ENCODE measurements at regions not wholly inside any gene's neighbourhood (a gene's known extent, or its start where the extent isn't known, plus 50 kb on each side); places are given as distances from the start of the nearest gene placed in this dataset.

GRCh38 chr13:104920091-104920490 is 1615.4 kb downstream of the EFNB2 start:
- Histone ChIP-seq H3K9ac (ENCODE audit: insufficient read length) (no peak overlapping the region), H3K27ac (no peak overlapping the region), H3K9me3 (ENCODE audit: low read depth, low read length) (no peaks in the 10 kb centered on the region), H3K36me3 (ENCODE audit: insufficient read depth, low read length) (no peaks in the 10 kb centered on the region), H3K4me3 (no peak overlapping the region)
- no peak for DNase-seq (ENCODE audit: low read depth, low spot score)
- TF ChIP-seq EZH2 (IDR thresholded peaks at IDR 0.05) (no peak), FOXP2 (optimal IDR thresholded peaks at IDR 0.05; ENCODE audit: control extremely low read depth, extremely low read length, insufficient read depth) (no peak), POLR2AphosphoS5 (IDR thresholded peaks at IDR 0.05; ENCODE audit: borderline replicate concordance, low read depth, low read length) (no peak)

- TF ChIP-seq POLR2AphosphoS5 (IDR thresholded peaks at IDR 0.05; ENCODE audit: borderline replicate concordance, low read depth, low read length) (no peak), EZH2 (IDR thresholded peaks at IDR 0.05) (no peak), FOXP2 (optimal IDR thresholded peaks at IDR 0.05; ENCODE audit: control extremely low read depth, extremely low read length, insufficient read depth) (no peak)
- H3K9me3 ChIP-seq (ENCODE audit: low read depth, low read length), result no peaks in the 10 kb centered on the region
- no peak overlapping the region for H3K9ac ChIP-seq (ENCODE audit: insufficient read length)
- no peak overlapping the region for H3K27ac ChIP-seq
- DNase-seq (ENCODE audit: low read depth, low spot score), result no peak
- H3K4me3 ChIP-seq, result no peak overlapping the region
- H3K36me3 ChIP-seq (ENCODE audit: insufficient read depth, low read length), result no peaks in the 10 kb centered on the region
Observed at GRCh38 chr13:104900191-104900817, 1635.2 kb downstream of the EFNB2 start.

GRCh38 chr13:104898484-104898883 is 1637.0 kb downstream of the EFNB2 start:
- H3K36me3 ChIP-seq (ENCODE audit: insufficient read depth, low read length), result no peaks in the 10 kb centered on the region
- no peak overlapping the region for H3K4me3 ChIP-seq
- no peak overlapping the region for H3K9ac ChIP-seq (ENCODE audit: insufficient read length)
- DNase-seq (ENCODE audit: low read depth, low spot score), result no peak
- TF ChIP-seq EZH2 (IDR thresholded peaks at IDR 0.05) (no peak), FOXP2 (optimal IDR thresholded peaks at IDR 0.05; ENCODE audit: control extremely low read depth, extremely low read length, insufficient read depth) (no peak), POLR2AphosphoS5 (IDR thresholded peaks at IDR 0.05; ENCODE audit: borderline replicate concordance, low read depth, low read length) (no peak)
- H3K27ac ChIP-seq, result no peak overlapping the region
- no peaks in the 10 kb centered on the region for H3K9me3 ChIP-seq (ENCODE audit: low read depth, low read length)

DNA sequence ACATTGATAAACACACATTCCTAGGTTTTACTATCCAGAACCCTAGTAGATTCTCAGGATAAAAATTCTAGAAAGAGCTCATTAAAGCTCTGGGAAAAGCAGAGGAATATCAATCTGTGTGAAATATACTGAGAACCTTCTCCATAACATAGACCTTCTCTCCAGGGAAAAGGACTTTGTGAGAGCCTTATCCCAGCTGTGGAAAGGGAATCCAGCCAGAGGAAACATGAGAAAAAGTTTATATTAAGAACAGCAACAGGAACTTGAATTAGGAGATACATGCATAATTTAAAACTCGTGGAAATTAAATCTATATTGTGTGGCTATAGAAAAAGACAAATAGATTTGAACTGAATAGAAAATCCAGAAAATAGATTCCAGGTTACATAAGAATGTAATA is 1639.9 kb downstream of the EFNB2 start:
- Histone ChIP-seq H3K9me3 (ENCODE audit: low read depth, low read length) (no peaks in the 10 kb centered on the region), H3K9ac (ENCODE audit: insufficient read length) (no peak overlapping the region), H3K36me3 (ENCODE audit: insufficient read depth, low read length) (no peaks in the 10 kb centered on the region), H3K4me3 (no peak overlapping the region), H3K27ac (no peak overlapping the region)
- DNase-seq (ENCODE audit: low read depth, low spot score), result no peak
- TF ChIP-seq FOXP2 (optimal IDR thresholded peaks at IDR 0.05; ENCODE audit: control extremely low read depth, extremely low read length, insufficient read depth) (no peak), EZH2 (IDR thresholded peaks at IDR 0.05) (no peak), POLR2AphosphoS5 (IDR thresholded peaks at IDR 0.05; ENCODE audit: borderline replicate concordance, low read depth, low read length) (no peak)

DNA sequence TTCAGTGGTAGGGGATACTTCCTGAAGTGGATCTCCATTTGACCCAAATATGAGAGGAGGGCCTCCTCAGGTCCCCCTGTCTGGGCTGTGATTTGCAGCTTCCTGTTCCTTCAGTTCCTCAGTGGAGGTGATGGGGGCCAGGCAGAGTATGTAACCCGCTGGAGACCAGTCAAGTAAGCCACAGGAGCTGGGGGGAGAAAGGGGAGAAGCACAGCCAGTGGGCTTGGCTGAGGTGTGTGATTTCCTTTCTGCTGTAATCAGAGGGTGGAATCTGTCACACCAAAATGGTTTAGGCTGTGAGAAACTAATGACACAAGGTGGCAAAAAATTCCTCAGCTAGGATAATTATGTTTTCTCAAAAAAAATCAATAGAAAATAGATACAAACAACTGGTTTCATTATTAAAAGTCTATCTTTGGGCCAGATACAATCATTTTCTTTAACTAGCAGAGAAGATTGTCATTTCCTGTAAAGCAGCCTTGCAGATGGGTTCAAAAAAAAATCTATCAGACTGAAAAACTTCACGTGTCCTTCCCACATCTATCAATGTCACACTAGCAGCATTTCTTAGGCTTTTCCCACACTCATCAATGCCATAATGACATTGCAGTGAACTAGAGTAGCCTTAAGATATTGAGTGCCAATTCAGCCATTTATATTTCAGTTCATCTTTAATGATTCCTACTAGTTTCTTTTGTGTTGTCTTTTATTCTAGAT is 1660.3 kb downstream of the EFNB2 start:
- no peaks in the 10 kb centered on the region for H3K9me3 ChIP-seq (ENCODE audit: low read depth, low read length)
- no peaks in the 10 kb centered on the region for H3K36me3 ChIP-seq (ENCODE audit: insufficient read depth, low read length)
- H3K4me3 ChIP-seq, result no peak overlapping the region
- H3K9ac ChIP-seq (ENCODE audit: insufficient read length), result no peak overlapping the region
- TF ChIP-seq POLR2AphosphoS5 (IDR thresholded peaks at IDR 0.05; ENCODE audit: borderline replicate concordance, low read depth, low read length) (no peak), FOXP2 (optimal IDR thresholded peaks at IDR 0.05; ENCODE audit: control extremely low read depth, extremely low read length, insufficient read depth) (no peak), EZH2 (IDR thresholded peaks at IDR 0.05) (no peak)
- no peak overlapping the region for H3K27ac ChIP-seq
- DNase-seq (ENCODE audit: low read depth, low spot score), result no peak

- TF ChIP-seq FOXP2 (optimal IDR thresholded peaks at IDR 0.05; ENCODE audit: control extremely low read depth, extremely low read length, insufficient read depth) (no peak), POLR2AphosphoS5 (IDR thresholded peaks at IDR 0.05; ENCODE audit: borderline replicate concordance, low read depth, low read length) (no peak), EZH2 (IDR thresholded peaks at IDR 0.05) (no peak)
- Histone ChIP-seq H3K9ac (ENCODE audit: insufficient read length) (no peak overlapping the region), H3K9me3 (ENCODE audit: low read depth, low read length) (no peaks in the 10 kb centered on the region), H3K36me3 (ENCODE audit: insufficient read depth, low read length) (no peaks in the 10 kb centered on the region), H3K27ac (no peak overlapping the region), H3K4me3 (no peak overlapping the region)
- no peak for DNase-seq (ENCODE audit: low read depth, low spot score)
Observed at GRCh38 chr13:104872153-104872552, 1663.3 kb downstream of the EFNB2 start.

DNA sequence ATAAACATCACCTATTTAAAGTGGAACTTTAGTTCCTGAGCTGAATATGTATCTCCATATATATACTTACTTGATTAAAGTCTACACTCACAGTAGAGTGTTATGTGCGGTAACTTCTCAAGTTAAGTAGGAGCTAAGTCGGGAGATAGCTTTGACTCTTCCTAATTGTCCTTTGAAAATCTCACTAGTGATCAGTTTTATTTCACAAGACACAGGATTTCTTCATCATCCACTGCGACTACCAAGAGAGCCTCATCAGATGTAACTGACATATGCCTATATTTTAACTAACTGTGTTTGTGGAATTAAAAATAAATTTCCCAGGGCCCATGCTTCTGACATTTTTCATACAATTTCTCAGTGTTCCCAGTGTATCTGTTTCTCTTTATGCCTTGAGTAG is 1664.0 kb downstream of the EFNB2 start:
- no peaks in the 10 kb centered on the region for H3K9me3 ChIP-seq (ENCODE audit: low read depth, low read length)
- no peaks in the 10 kb centered on the region for H3K36me3 ChIP-seq (ENCODE audit: insufficient read depth, low read length)
- H3K4me3 ChIP-seq, result no peak overlapping the region
- TF ChIP-seq POLR2AphosphoS5 (IDR thresholded peaks at IDR 0.05; ENCODE audit: borderline replicate concordance, low read depth, low read length) (no peak), EZH2 (IDR thresholded peaks at IDR 0.05) (no peak), FOXP2 (optimal IDR thresholded peaks at IDR 0.05; ENCODE audit: control extremely low read depth, extremely low read length, insufficient read depth) (no peak)
- H3K9ac ChIP-seq (ENCODE audit: insufficient read length), result no peak overlapping the region
- DNase-seq (ENCODE audit: low read depth, low spot score), result no peak
- no peak overlapping the region for H3K27ac ChIP-seq

GRCh38 chr13:104869501-104869900 is 1666.0 kb downstream of the EFNB2 start:
- Histone ChIP-seq H3K9me3 (ENCODE audit: low read depth, low read length) (no peaks in the 10 kb centered on the region), H3K27ac (no peak overlapping the region)

More at GRCh38 chr13:104869501-104869900, 1666.0 kb downstream of the EFNB2 start:
- H3K4me3 ChIP-seq, result no peak overlapping the region
- no peaks in the 10 kb centered on the region for H3K36me3 ChIP-seq (ENCODE audit: insufficient read depth, low read length)
- H3K9ac ChIP-seq (ENCODE audit: insufficient read length), result no peak overlapping the region
- no peak for TF ChIP-seq POLR2AphosphoS5 (IDR thresholded peaks at IDR 0.05; ENCODE audit: borderline replicate concordance, low read depth, low read length)
- DNase-seq (ENCODE audit: low read depth, low spot score), result no peak

Data from SK-N-MC (cell line).